ENCODE measurements at regions not wholly inside any gene's neighbourhood (a gene's known extent, or its start where the extent isn't known, plus 50 kb on each side); places are given as distances from the start of the nearest gene placed in this dataset.

DNA sequence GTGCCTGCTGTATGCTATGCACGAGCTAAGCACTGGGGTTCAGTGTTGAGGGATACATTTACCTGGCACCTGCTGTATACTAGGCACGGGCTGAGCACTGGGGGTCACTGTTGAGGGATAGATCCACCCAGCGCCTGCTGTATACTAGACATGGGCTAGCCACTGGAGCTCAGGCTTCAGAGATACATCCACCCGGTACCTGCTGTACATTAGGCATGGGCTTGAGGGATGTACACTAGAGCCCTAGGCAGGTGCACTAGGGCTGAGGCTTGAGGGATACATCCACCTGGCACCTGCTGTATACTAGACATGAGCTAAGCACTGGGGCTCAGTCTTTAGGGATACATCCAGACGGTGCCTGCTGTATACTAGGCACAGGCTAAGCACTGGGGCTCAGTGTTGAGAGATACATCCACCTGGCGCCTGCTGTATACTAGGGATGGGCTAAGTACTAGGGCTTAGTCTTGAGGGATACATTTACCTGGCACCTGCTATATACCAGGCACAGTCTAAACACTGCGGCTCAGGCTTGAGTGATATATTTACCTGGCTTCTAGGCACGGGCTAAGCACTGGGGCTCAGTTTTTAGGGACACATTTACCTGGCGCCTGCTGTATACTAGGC, 92.7 kb downstream of the ADRA2C start:
- TF ChIP-seq CTCF (IDR thresholded peaks at IDR 0.05 in 8 of 11, conservative IDR thresholded peaks at IDR 0.05 in 3 of 11) (no peak), POLR2AphosphoS5 (IDR thresholded peaks at IDR 0.05) (no peak)

Data from spleen (tissue), 7 donors.